H1 (cell line): ENCODE measurements at regions not wholly inside any gene's neighbourhood (a gene's known extent, or its start where the extent isn't known, plus 50 kb on each side); places are given as distances from the start of the nearest gene placed in this dataset.

Experiments used
- CTCF ChIA-PET: fragments of 300-600 bp; sonication (Branson Sonifier 250); formaldehyde crosslinking; loops from one replicate; lab custom pipeline; 2021; ENCODE audit not compliant: partially characterized antibody; lab: Charles Lee
- POLR2A ChIA-PET: fragments of 300-600 bp; sonication (Branson Sonifier 250); formaldehyde crosslinking; loops from one replicate; lab custom pipeline; 2021; ENCODE audit warnings: inconsistent platforms; ENCODE audit not compliant: partially characterized antibody; lab: Charles Lee
- DNase-seq, 2 experiments: peaks; one replicate each; pipeline versions ENCODE4 v3.0.0 to v3.0.0-alpha.2; 2010 to 2022; ENCODE audit warnings: low spot score in 2 of 2, low read depth in 1 of 2, mixed read lengths in 1 of 2
- FAIRE-seq: peaks from 2 replicates; lab custom pipeline; 2011; peaks lifted over from hg19 to GRCh38; lab: Jason Lieb, UNC
- H2AFZ ChIP-seq: 2 replicates; pipeline ENCODE4 v1.8.1; 2012; ENCODE audit warnings: low read length, inconsistent platforms
- H2AK5ac ChIP-seq: 2 replicates; pipeline ENCODE4 v1.6.1; 2013; ENCODE audit warnings: low read depth, low read length
- H2BK120ac ChIP-seq: replicated peaks from 2 replicates; pipeline ENCODE3; 2013; ENCODE audit warnings: low read depth, low read length, inconsistent platforms
- H2BK12ac ChIP-seq: 2 replicates; pipeline ENCODE4 v1.6.1; 2013; ENCODE audit warnings: low read depth, low read length
- H2BK15ac ChIP-seq: 2 replicates; pipeline ENCODE4 v1.6.1; 2013; ENCODE audit warnings: low read length
- H2BK20ac ChIP-seq: 2 replicates; pipeline ENCODE4 v1.6.1; 2013; ENCODE audit warnings: low read length
- H2BK5ac ChIP-seq: 2 replicates; pipeline ENCODE4 v1.6.1; 2013; ENCODE audit warnings: low read depth, low read length
- H3K14ac ChIP-seq: 2 replicates; pipeline ENCODE4 v1.6.1; 2013; ENCODE audit warnings: inconsistent platforms; ENCODE audit not compliant: insufficient read length
- H3K18ac ChIP-seq: 2 replicates; pipeline ENCODE4 v1.6.1; 2013; ENCODE audit warnings: low read length; ENCODE audit errors: extremely low read depth
- H3K23ac ChIP-seq: 2 replicates; pipeline ENCODE4 v1.6.1; 2013; ENCODE audit warnings: inconsistent platforms; ENCODE audit not compliant: insufficient read length
- H3K23me2 ChIP-seq: 2 replicates; pipeline ENCODE4 v1.6.1; 2013; ENCODE audit warnings: low read depth, low read length
- H3K27ac ChIP-seq: 2 replicates; pipeline ENCODE4 v1.6.1; 2011; ENCODE audit warnings: low read depth, low read length, inconsistent platforms
- H3K27me3 ChIP-seq, 4 experiments: replicated peaks in 1 of 4; 1 replicate in 1 of 4; 2 replicates in 3 of 4; pipeline versions ENCODE4 v1.6.1 to v1.8.1; 2011 to 2013; ENCODE audit warnings: low read length in 3 of 4, mild to moderate bottlenecking in 3 of 4, inconsistent platforms in 2 of 4, mixed read lengths in 2 of 4, moderate library complexity in 1 of 4; ENCODE audit not compliant: control insufficient read depth in 3 of 4, insufficient read depth in 3 of 4; ENCODE audit errors: extremely low read depth in 1 of 4
- H3K36me3 ChIP-seq, 4 experiments: 2 replicates each; pipeline versions ENCODE4 v1.6.1 to v1.8.1; 2011 to 2013; ENCODE audit warnings: mild to moderate bottlenecking in 4 of 4, low read length in 3 of 4, moderate library complexity in 2 of 4, control low read depth in 1 of 4, inconsistent platforms in 1 of 4; ENCODE audit not compliant: insufficient read depth in 4 of 4, control insufficient read depth in 2 of 4
- H3K4ac ChIP-seq: replicated peaks from 2 replicates; pipeline ENCODE3; 2013; ENCODE audit warnings: low read length, low read depth, mixed read lengths, inconsistent platforms; ENCODE audit not compliant: insufficient read length
- H3K4me1 ChIP-seq, 4 experiments: replicated peaks in 1 of 4; 1 replicate in 1 of 4; 2 replicates in 3 of 4; pipeline versions ENCODE4 v1.6.1 to v1.8.1; 2011 to 2013; ENCODE audit warnings: low read length in 3 of 4, inconsistent platforms in 2 of 4, mixed read lengths in 1 of 4; ENCODE audit not compliant: insufficient read depth in 4 of 4, control insufficient read depth in 3 of 4
- H3K4me2 ChIP-seq, 2 experiments: 2 replicates each; pipeline versions ENCODE4 v1.6.1 to v1.8.1; 2011 to 2013; ENCODE audit warnings: low read depth in 2 of 2, low read length in 2 of 2, control low read depth in 1 of 2, inconsistent platforms in 1 of 2, mild to moderate bottlenecking in 1 of 2; ENCODE audit not compliant: insufficient read depth in 1 of 2
- H3K4me3 ChIP-seq, 4 experiments: fragments of 200-600, 300-600 bp in 1 of 4; sonication (generic), shearing (Covaris generic), sonication (Bioruptor Twin) in 1 of 4; 2 replicates each; pipeline versions ENCODE4 v1.5.1 to v1.8.1; 2011 to 2016; ENCODE audit warnings: low read length in 4 of 4, low read depth in 3 of 4, control low read depth in 2 of 4, inconsistent platforms in 2 of 4, mild to moderate bottlenecking in 2 of 4, mixed read lengths in 1 of 4, moderate library complexity in 1 of 4; ENCODE audit not compliant: insufficient read depth in 2 of 4; ENCODE audit errors: extremely low read depth in 1 of 4
- H3K56ac ChIP-seq: replicated peaks from 2 replicates; pipeline ENCODE3; 2013; ENCODE audit warnings: low read depth, mild to moderate bottlenecking, mixed read lengths, low read length, inconsistent platforms; ENCODE audit not compliant: insufficient read length
- H3K79me1 ChIP-seq: 2 replicates; pipeline ENCODE4 v1.6.1; 2013; ENCODE audit warnings: low read depth, low read length, control low read depth
- H3K79me2 ChIP-seq, 2 experiments: 2 replicates each; pipeline versions ENCODE4 v1.6.1 to v1.8.1; 2012 to 2013; ENCODE audit warnings: low read length in 2 of 2, mild to moderate bottlenecking in 2 of 2, inconsistent platforms in 1 of 2; ENCODE audit not compliant: insufficient read depth in 2 of 2, control insufficient read depth in 1 of 2
- H3K9ac ChIP-seq, 4 experiments: replicated peaks in 1 of 4; 1 replicate in 1 of 4; 2 replicates in 3 of 4; pipeline versions ENCODE4 v1.6.1 to v1.8.1; 2011 to 2013; ENCODE audit warnings: low read depth in 3 of 4, low read length in 3 of 4, control low read depth in 2 of 4, mild to moderate bottlenecking in 2 of 4, moderate library complexity in 2 of 4, inconsistent platforms in 1 of 4; ENCODE audit errors: extremely low read depth in 1 of 4
- H3K9me3 ChIP-seq, 2 experiments: 2 replicates each; pipeline versions ENCODE4 v1.6.1 to v1.8.1; 2012 to 2013; ENCODE audit warnings: mild to moderate bottlenecking in 2 of 2, moderate library complexity in 2 of 2, control low read depth in 1 of 2, inconsistent platforms in 1 of 2, low read depth in 1 of 2, low read length in 1 of 2, mixed read lengths in 1 of 2; ENCODE audit not compliant: insufficient read depth in 2 of 2
- H4K20me1 ChIP-seq, 2 experiments: replicated peaks in 1 of 2; 2 replicates each; pipeline versions ENCODE3 to v1.8.1; 2011 to 2013; ENCODE audit warnings: inconsistent platforms in 2 of 2, low read length in 2 of 2, mild to moderate bottlenecking in 1 of 2; ENCODE audit not compliant: insufficient read depth in 2 of 2, control insufficient read depth in 1 of 2
- H4K5ac ChIP-seq: 2 replicates; pipeline ENCODE4 v1.6.1; 2013; ENCODE audit warnings: low read length, low read depth, mixed read lengths, inconsistent platforms; ENCODE audit not compliant: insufficient read length
- H4K8ac ChIP-seq: 2 replicates; pipeline ENCODE4 v1.8.0; 2013; ENCODE audit warnings: mild to moderate bottlenecking, moderate library complexity, low read length, inconsistent platforms; ENCODE audit not compliant: insufficient read depth; ENCODE audit errors: extremely low read depth
- H4K91ac ChIP-seq: replicated peaks from 2 replicates; pipeline ENCODE3; 2013; ENCODE audit warnings: low read length, mixed read lengths, inconsistent platforms; ENCODE audit not compliant: insufficient read length
- CHD1 ChIP-seq: IDR thresholded peaks from 2 replicates; pipeline ENCODE4 v1.6.1; 2012; ENCODE audit warnings: low read depth, low read length, improper control_type of control experiment
- CHD2 ChIP-seq: IDR thresholded peaks from 2 replicates; pipeline ENCODE4 v1.6.1; 2012; ENCODE audit warnings: low read length, improper control_type of control experiment
- EGR1 ChIP-seq: IDR thresholded peaks from 2 replicates; pipeline ENCODE4 v1.6.1; 2011; ENCODE audit warnings: low read depth, low read length, borderline replicate concordance
- HDAC6 ChIP-seq: IDR thresholded peaks from one replicate; pipeline ENCODE4 v1.7.1; 2012; ENCODE audit warnings: low read depth, mild to moderate bottlenecking, inconsistent platforms, low read length, moderate library complexity
- KDM1A ChIP-seq: fragments of 200-600, 300-600 bp; sonication (generic); IDR thresholded peaks from 2 replicates; pipeline ENCODE4 v1.7.1; 2016; ENCODE audit warnings: mild to moderate bottlenecking, low read length, borderline replicate concordance
- MAX ChIP-seq: IDR thresholded peaks from 2 replicates; pipeline ENCODE4 v1.6.1; 2012; ENCODE audit warnings: inconsistent platforms
- PHF8 ChIP-seq: fragments of 200-600 bp; sonication (generic); conservative IDR thresholded peaks from 2 replicates; pipeline ENCODE4 v1.7.1; 2012; ENCODE audit warnings: low read depth, mild to moderate bottlenecking, inconsistent platforms, low read length, moderate library complexity
- RNF2 ChIP-seq: fragments of 200-900, 300-1000 bp; sonication (generic); IDR thresholded peaks from 2 replicates; pipeline ENCODE4 v1.7.1; 2016; ENCODE audit warnings: borderline replicate concordance, low read depth, mild to moderate bottlenecking, antibody characterized with exemption, low read length; ENCODE audit not compliant: poor library complexity, severe bottlenecking; ENCODE audit errors: missing control alignments
- SAP30 ChIP-seq: fragments of 300-600 bp; sonication (generic); IDR thresholded peaks from 2 replicates; pipeline ENCODE4 v1.7.1; 2012; ENCODE audit warnings: low read length, moderate library complexity, mild to moderate bottlenecking, inconsistent platforms; ENCODE audit not compliant: insufficient read depth, insufficient replicate concordance
- SIN3A ChIP-seq, 2 experiments: IDR thresholded peaks in 1 of 2; conservative IDR thresholded peaks in 1 of 2; 2 replicates each; pipeline ENCODE4 v1.6.1; 2011 to 2012; ENCODE audit warnings: low read length in 2 of 2, improper control_type of control experiment in 1 of 2, low read depth in 1 of 2, mild to moderate bottlenecking in 1 of 2
- SP2 ChIP-seq: IDR thresholded peaks from 2 replicates; pipeline ENCODE4 v1.6.1; 2012; ENCODE audit warnings: mild to moderate bottlenecking, low read length, inconsistent platforms
- SRF ChIP-seq: IDR thresholded peaks from 2 replicates; pipeline ENCODE4 v1.6.1; 2011; ENCODE audit warnings: mild to moderate bottlenecking, low read depth, low read length, moderate library complexity
- TAF1 ChIP-seq: IDR thresholded peaks from 2 replicates; pipeline ENCODE4 v1.6.1; 2011; ENCODE audit warnings: mild to moderate bottlenecking, low read depth, low read length
- TCF12 ChIP-seq: IDR thresholded peaks from 2 replicates; pipeline ENCODE4 v1.6.1; 2011; ENCODE audit warnings: low read depth, mild to moderate bottlenecking, low read length
- WGBS, 2 experiments: shearing (Covaris generic) in 1 of 2; methylation state at CpG; one replicate each; pipeline versions ENCODE4 v1.1.6 to v1.1.7; 2013 to 2015; ENCODE audit warnings: low lambda C conversion rate in 2 of 2, mixed read lengths in 2 of 2, inconsistent platforms in 1 of 2, low coverage in 1 of 2, missing lambda C conversion rate in 1 of 2; ENCODE audit not compliant: insufficient replicate concordance in 2 of 2, insufficient coverage in 1 of 2, insufficient read length in 1 of 2; ENCODE audit errors: extremely low coverage in 1 of 2, missing lambda C conversion rate in 1 of 2; 5-methylcytosine and 5-hydroxymethylcytosine counted together

GRCh38 chr4:125776146-125776545, 461.4 kb downstream of the FAT4 start:
- WGBS, 2 experiments, result 96% methylated on average over 4 of the region's 4 CpGs; no CpG with 5 or more reads in 1 of the 2 experiments

More at GRCh38 chr4:125776146-125776545, 461.4 kb downstream of the FAT4 start:
- H4K8ac ChIP-seq, result no peak overlapping the region
- H3K23ac ChIP-seq, result no peak overlapping the region
- FAIRE-seq (no peak), DNase-seq (no peak)
- H3K4ac ChIP-seq, result no peak overlapping the region
- no peak overlapping the region for H3K18ac ChIP-seq
- H3K4me1 ChIP-seq, result no peaks in the 10 kb centered on the region
- no peak overlapping the region for H2BK120ac ChIP-seq
- no peak overlapping the region for H3K9ac ChIP-seq
- H2AK5ac ChIP-seq, result no peak overlapping the region
- no peaks in the 10 kb centered on the region for H3K79me2 ChIP-seq
- H4K20me1 ChIP-seq, result no peaks in the 10 kb centered on the region
- peaks cover 9 to 15% of the 10 kb centered on the region in 2 experiments for H3K9me3 ChIP-seq
- no peak overlapping the region for H2BK5ac ChIP-seq
- no peak overlapping the region for H2AFZ ChIP-seq
- no peak overlapping the region for H3K4me3 ChIP-seq
- H3K23me2 ChIP-seq, result no peaks in the 10 kb centered on the region
- H4K5ac ChIP-seq, result no peak overlapping the region
- no peak overlapping the region for H2BK15ac ChIP-seq
- ChIA-PET POLR2A (no interaction called here), CTCF (no interaction called here)
- H2BK12ac ChIP-seq, result no peak overlapping the region
- H3K56ac ChIP-seq, result no peak overlapping the region
- no peak overlapping the region for H3K4me2 ChIP-seq
- no peaks in the 10 kb centered on the region for H3K79me1 ChIP-seq
- no peak overlapping the region for H4K91ac ChIP-seq
- TF ChIP-seq RNF2 (no peak), SAP30 (no peak), PHF8 (no peak), MAX (no peak), TAF1 (no peak), TCF12 (no peak), SIN3A (conservative IDR thresholded peaks at IDR 0.05 in 1 of 2, IDR thresholded peaks at IDR 0.05 in 1 of 2; ENCODE audit: low read depth in 1 of 2, low read length in 2 of 2) (no peak), SRF (no peak), CHD1 (no peak), CHD2 (no peak), SP2 (no peak), KDM1A (no peak), HDAC6 (no peak), EGR1 (no peak)
- no peak overlapping the region for H3K27ac ChIP-seq
- no peak overlapping the region for H3K14ac ChIP-seq
- H3K36me3 ChIP-seq, result no peaks in the 10 kb centered on the region
- no peaks in the 10 kb centered on the region for H3K27me3 ChIP-seq
- no peak overlapping the region for H2BK20ac ChIP-seq
